ENCODE measurements at regions not wholly inside any gene's neighbourhood (a gene's known extent, or its start where the extent isn't known, plus 50 kb on each side); places are given as distances from the start of the nearest gene placed in this dataset.
A peak's percentile ranks its signal among the peaks of the same experiment; 100 is the strongest.
"Not testable (repeated sequence)": the region's sequence is repeated elsewhere in the genome, so short reads cannot be mapped to it uniquely, and the experiment has no call there.

DNA sequence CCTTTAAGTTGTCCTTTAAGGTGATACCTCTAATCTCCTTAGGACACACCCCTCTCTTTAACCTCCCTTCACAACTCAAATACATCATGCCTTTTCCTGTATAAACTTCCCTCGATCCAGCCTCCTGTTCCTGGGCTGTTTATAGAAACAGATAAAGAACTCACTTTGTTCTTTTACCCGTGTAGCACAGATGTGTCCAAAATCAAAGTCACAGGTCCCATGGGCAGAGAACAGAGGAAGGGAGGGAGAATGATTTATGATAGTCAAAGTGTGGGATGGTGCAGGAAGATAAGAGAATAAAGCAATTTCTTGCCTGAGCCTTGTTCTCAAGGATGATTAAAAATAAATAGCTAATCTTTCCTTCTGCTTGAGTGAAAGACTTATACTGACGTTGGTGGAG lies 50.3 kb upstream of the CABCOCO1 start:
- DNase-seq (ENCODE audit: low spot score in 2 of 2) (no peak), FAIRE-seq (no peak)

DNA sequence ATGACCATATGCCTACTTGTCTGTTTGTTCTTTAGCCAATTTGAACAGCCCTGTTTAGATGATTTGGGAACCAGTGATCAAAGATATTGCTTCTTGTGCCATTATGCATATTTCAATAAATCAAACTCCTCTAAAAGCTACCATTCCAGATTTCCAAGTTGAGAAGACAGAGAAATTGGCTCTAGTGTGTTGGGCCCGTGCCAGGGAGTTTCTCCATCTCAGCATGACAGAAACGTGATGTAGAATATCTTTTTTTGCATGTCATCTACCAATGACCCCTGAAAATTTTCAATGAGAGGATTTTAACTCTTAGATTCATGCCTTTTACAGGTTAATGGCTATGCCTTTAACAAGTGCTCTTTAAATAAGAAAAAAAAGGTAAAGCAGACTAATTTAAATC lies 50.7 kb upstream of the CABCOCO1 start:
- DNase-seq (ENCODE audit: low spot score in 2 of 2): no peak
- FAIRE-seq: no peak

DNA sequence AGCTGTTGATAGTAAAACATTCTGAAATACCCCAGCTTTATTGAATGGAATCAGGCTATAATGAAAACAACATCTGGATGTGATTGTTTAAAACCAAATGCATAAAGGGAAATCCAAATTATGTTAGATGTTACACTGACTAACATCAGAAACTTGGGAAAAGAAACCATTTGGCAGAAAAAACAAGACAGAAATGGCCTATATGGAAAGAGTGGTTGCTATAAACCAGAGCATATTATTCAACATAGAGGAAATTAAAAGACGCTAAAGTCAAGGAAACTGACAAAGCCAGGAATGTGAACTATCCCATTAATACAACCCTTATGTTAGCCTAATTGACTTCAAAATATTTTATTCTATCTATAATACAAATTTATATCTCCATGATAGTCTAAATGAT lies 53.0 kb upstream of the CABCOCO1 start:
- FAIRE-seq: no peak
- DNase-seq (ENCODE audit: low spot score in 2 of 2): no peak

DNA sequence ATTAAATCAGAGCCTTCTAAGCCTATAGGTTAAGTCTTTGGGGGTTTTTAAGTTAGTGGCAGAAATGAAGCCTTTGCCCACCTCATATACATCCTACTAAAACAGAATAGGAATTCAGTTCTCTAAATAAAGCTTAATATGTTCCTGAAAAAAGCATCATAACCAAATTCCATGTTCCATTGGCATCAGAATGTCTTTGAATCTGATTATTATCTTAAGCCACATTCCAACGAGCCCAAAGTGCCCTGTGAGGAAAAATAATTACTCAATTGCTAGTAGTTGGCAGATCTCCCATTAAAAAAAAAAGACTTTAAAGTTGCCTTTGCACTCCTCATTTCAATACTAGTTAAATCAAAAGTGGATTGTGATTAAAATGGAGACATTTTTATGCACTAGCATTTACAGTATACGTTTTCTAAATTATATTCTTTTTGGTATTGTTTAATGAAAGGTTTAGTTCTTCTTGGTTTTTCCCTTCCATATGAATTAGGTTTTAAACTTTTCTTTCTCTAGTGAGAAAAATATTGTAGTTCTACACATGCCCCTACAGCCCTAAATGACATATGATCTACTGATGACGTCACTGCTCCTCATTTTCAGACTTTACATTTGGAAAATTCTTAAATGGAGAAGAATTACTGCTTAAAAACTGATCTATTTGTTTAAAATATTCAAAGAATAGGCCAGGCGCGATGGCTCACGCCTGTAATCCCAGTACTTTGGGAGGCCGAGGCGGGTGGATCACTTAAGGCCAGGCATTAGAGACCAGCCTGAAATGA lies 54.3 kb upstream of the CABCOCO1 start:
- no peak for DNase-seq (ENCODE audit: low spot score in 2 of 2)
- FAIRE-seq: no peak

DNA sequence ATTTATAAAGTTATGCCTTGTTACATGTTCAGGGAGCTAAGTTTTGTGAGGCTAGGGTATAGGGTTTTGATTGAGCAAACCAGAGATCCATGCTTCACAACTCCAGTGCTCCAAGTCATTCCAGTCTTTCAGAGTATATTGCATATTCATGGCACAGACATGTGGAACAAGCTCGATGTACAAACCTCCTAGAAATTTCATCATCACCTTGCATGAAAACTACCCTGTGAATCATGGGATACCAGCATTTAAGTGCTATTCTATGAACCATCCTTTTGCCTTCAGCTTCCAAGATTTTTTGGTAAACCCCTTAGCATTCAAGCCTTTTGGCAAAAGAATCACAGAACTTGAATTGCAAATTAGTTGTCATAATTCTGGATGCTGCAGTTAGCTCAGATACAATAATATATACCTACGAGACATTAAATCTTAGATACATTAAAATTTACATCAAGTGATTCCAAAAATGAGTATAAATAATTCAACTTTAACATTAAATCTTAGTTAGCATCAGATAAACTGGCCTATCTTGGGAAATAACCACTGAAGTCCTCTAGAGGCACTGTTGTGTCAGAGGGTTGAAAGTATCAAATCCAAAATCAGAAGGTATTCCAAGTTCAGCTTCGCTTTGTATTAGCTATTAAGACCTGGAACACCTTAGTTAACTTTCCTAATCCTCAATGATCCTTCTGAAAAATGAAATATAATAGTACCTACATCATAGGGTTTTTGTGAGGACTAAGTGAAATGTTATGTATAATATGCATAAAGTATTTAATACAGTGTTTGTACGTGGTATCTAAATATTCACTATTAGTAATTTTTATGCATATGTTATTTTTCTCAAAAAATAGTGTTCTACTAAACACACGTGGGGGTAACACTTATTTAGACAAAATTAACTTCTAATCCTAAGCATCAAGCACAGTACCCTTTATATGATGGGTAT lies 55.5 kb upstream of the CABCOCO1 start:
- no peak for DNase-seq (ENCODE audit: low spot score in 2 of 2)
- no peak for FAIRE-seq

DNA sequence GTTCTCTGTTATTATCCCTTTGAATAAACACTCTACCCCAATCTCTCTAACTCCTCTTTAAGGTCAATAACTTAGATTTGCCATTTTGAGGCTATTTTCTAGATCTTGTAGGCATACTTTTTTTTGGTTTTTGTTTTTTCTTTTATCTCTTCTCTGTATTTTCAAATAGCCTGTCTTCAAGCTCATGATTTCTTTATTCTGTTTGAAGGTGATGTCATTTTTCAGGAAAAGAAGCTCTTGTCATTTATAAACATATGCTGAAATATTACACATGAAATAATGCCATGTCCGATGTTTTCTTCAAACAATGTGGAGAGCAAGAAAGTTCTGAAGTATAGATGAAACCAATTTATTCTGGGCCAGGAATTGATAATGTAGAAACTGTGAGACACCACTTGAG lies 57.5 kb upstream of the CABCOCO1 start:
- FAIRE-seq: no peak
- DNase-seq (ENCODE audit: low spot score in 2 of 2): no peak

DNA sequence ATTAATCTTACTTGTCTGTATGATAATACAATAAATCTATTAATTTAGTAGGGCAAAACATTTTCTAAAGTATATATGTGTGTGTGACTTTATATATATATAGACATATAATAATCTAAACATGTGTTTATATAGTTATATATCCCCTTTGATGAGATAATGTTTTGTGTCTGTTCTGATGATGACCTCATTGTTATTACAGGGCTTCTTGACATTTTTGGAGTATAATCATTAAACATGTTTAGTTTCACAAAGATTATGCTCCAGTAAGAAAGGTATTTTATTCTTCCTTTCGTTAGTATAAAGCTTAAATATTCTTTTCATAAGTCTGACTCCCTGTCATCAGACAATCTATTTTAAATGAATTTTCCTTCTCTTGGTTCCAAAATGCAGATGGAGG lies 62.3 kb upstream of the CABCOCO1 start:
- peak; percentile 36 for FAIRE-seq
- DNase-seq (ENCODE audit: low spot score in 2 of 2): no peak

DNA sequence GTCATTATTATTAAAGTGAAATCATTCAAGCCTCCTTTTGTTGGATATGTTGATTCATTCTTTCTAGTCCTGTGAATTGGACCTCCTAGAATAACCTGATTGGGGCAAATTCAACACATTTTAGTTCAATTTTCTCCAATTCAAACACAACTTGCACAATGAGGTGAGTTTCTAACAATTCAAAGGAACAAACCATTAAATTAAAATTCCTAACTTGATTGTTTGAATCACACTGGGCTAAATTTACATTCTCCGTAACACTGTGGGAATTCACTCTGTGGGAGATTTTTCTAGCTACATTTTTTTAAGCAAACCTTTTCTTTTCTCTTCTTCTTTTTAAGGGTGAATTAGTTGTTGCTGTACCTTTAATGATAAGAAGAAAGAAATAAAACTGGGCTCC lies 68.3 kb upstream of the CABCOCO1 start:
- DNase-seq (ENCODE audit: low spot score in 2 of 2) (no peak), FAIRE-seq (no peak)

DNA sequence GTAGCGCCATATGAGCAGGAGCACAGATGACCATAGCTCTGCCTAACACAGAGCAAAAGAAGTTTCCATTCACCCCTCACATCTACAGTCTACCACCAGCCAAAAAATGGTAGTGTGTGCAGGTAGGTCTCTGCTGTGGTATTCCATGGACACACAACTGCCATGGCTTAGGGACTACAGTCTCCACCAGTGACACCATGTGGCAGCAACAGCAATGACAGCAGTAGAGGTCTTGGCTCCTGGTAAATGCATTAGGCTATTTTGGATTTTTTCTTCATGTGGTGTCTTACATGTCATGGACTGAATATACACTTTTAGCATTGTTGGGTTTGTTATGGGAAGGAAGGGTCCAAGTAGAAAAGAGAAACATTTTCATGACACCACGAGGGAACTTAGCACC lies 70.1 kb upstream of the CABCOCO1 start:
- FAIRE-seq (no peak), DNase-seq (ENCODE audit: low spot score in 2 of 2) (no peak)

DNA sequence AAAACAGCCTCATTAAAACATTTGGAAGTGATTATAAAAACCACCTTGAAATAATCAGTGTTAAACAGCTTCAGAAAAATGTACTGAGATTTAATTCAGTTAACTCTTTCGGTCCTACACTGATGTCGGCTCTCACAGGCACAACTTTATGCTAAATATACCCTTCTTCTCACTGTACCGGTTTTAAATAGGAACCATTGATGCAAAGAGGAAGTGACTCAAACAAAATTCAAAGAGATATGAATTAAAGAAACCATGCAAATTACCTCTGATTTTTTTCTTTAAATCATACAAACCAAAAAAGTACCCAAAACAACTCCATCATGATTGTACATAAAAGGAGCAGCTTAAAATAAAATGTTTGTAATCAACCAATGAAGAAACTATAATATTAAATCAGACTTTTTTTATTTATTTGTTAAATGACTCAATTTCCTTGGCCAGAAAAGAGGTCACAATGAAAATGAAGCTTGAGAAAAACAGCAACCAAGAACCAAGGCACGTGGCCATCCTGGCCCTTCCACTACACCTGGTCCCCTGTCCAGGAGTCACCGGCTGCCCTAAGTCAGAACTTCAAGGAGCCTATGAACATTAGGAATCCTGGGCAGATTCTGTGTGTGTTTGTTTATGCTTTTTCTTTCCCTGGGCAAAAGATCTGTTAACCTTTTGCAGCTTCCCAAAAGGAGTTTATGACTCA lies 73.0 kb upstream of the CABCOCO1 start:
- no peak for DNase-seq (ENCODE audit: low spot score in 2 of 2)
- FAIRE-seq: no peak

DNA sequence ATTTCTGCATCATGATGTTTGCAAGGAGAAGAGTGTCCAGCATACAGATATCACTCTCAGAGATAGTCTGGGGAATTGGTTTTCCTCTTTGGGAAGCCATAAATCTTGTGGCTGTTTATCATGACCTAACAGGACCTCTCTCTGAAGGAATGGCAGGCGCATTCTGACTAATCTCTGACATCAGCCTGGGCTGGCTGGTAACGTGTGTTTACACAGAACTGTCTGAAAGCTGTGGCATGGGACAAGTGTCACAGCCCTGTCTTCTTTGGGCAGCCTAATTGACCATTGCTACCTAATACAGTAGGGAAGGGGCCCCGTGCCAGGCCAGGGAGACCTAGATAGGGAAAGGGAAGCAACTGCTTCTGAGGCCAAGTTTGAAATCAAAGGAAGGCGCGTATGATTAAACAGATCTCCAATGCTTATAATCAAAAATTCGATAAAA lies 73.9 kb upstream of the CABCOCO1 start:
- FAIRE-seq: no peak
- DNase-seq (ENCODE audit: low spot score in 2 of 2): no peak

DNA sequence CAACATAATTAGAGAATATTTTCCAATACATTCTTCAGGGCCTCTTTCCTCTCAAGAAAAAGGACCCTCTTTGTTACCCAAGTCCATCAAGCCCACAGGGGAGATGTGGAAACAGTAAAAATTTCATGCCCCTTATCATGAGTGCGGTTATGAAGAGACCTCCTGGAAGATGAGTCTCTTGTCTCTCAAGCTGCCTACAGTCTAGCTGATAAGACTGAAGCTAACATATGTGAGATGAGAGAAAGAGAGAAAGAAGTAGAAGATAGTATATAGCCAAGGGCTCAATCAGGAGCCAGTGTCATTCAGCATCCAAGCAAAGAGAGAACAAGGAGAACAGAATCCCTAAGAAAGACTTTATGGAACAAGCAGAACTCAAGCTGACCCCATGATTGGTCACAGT lies 75.9 kb upstream of the CABCOCO1 start:
- DNase-seq (ENCODE audit: low spot score in 2 of 2) (no peak), FAIRE-seq (no peak)

DNA sequence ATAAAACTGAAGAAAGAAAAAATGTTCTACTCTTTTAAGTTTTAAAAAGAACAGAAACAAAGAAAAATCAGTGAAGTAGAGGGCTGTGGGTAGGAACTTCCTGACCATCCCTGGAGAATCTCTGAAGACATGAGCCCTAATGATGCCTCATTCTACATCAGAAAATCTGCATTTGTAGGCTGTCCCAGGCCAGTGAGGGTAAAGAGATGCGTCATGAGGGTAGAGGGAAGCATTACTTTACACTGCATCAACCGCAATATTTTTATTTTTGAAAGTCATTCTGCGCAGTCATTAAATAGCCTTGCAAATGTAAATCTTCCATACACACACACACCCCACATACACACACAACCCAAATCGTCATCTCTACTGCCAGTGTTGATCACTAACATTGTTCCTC lies 82.1 kb upstream of the CABCOCO1 start:
- no peak for FAIRE-seq
- DNase-seq (ENCODE audit: low spot score in 2 of 2): no peak

DNA sequence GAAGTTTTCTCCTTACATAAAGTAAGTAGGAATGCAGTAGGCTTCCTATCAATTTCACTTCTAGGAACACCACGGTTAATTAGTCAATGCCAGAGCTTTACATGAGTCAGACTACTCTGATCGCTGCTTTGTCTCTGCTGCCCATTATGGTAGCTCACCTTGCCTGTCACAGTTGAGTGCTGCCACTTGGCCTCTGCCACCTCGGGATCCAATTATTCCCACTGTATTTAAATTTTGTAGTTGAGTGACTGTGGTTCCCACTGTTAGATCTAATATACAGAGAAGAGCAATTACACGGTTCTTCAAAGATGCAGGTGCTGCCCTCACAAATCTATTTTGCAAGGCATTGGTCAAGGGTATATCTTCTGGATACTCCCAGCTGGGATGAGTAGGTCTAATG lies 92.5 kb upstream of the CABCOCO1 start:
- FAIRE-seq; DNase-seq (ENCODE audit: low spot score in 2 of 2): not testable (repeated sequence)

DNA sequence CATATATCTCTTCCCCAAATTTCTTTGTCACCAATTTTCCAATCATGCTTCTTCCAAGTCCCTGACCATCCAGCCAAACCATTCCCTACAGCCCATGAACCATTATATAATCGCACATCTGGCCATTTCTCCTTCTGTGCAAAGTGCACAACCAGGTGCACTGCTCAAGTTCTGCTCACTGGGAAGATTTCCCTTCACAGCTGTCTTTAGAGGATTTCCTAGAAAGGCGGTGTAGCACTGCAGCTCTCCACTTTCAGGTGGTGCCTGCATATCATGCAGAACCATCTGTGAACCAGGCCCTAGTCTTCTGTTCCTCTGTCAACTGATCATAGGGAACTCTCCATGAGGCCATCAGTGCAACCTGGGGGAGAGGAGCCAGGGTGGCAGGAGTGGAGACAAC lies 95.0 kb upstream of the CABCOCO1 start:
- FAIRE-seq (no peak), DNase-seq (ENCODE audit: low spot score in 2 of 2) (no peak)

DNA sequence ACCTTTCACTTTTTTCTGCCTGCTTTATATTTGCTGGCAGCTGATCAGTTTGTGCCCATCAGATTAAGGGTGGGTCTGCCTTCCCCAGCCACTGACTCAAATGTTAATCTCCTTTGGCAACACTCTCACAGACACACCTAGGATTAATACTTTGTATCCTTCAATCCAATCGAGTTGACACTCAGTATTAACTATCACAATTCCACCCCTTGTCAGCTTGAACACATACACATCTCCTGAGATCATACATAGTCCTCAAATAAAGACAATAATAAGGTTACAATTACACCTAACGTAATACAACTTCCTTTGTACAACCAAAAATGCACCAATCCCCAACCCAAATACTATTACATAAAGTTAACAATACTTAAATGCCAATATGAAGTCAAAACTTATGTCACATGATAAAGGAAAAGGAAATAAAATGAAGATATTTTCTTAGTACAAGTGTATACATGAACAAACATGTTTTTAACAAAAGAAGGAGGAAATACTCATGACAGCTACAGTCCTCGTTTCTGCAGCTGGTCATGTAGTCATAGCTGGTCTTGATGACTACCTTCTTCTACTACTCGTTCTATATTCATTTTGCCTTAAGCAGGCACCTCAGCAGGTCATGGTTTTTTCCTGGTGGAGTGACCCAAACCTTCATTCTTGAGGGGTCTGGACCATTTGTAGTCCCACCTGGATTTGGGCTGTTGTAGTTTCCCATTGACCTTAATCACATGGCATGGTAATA lies 96.7 kb upstream of the CABCOCO1 start:
- FAIRE-seq (no peak), DNase-seq (ENCODE audit: low spot score in 2 of 2) (no peak)

DNA sequence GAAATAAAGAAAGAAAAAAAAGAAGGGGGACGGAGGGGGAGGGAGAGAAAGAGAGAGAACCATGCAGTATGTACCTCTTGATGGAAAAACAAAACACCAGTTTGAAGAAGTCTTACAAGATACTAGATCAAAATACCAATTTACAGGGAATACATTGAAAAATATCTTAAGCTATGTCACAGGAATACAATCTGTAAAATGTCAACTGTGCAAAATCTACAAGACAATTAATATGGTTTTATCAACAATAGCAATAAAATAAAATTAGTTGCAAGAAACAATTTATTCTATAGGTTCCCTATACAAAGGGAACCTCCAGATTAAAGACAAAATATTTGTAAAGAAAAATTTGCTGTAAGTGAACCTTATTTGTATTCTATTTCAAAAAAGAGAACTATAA lies 98.3 kb upstream of the CABCOCO1 start:
- FAIRE-seq (no peak), DNase-seq (ENCODE audit: low spot score in 2 of 2) (no peak)

DNA sequence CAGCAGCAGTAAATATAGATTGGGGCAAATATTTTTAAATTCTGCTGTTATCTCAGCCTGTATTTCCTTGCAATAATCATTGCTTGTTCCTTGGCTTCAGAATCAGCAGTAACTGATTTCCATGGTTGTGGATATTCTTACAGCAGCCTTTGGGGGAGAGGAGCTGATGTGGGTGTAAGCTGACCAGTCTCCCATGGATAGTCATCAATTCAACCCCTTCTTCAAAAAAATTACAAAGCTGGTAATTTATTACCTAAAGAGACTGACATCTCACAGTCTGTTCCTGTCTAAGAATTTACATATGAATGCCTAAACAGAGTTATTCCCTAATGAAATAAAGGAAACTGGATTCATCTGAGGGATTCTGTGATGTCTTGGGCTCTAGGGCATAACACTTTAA lies 103.1 kb upstream of the CABCOCO1 start:
- no peak for FAIRE-seq

DNA sequence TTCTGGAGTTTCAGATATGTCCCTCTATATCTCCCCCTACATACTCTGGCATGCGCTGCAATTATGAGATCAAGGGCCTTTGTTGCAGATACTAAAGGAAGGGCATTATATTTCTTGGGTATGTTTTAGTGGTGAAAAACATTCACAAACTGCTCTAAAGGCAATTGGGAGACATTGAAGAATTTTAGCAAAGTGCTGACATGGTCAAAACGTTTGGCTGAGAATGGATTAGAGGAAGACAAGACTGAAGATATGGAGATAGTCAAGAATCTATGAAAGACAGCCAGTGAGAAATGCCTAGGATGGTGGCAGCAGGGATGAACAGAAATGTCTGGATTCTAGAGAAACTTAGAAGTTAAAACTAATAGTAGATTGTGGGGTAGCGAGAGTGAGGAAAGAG lies 104.5 kb upstream of the CABCOCO1 start:
- FAIRE-seq: no peak
- no peak for DNase-seq (ENCODE audit: low spot score in 2 of 2)

More for the DNA sequence above, 103.1 kb upstream of the CABCOCO1 start:
- no peak for DNase-seq (ENCODE audit: low spot score in 2 of 2)

DNA sequence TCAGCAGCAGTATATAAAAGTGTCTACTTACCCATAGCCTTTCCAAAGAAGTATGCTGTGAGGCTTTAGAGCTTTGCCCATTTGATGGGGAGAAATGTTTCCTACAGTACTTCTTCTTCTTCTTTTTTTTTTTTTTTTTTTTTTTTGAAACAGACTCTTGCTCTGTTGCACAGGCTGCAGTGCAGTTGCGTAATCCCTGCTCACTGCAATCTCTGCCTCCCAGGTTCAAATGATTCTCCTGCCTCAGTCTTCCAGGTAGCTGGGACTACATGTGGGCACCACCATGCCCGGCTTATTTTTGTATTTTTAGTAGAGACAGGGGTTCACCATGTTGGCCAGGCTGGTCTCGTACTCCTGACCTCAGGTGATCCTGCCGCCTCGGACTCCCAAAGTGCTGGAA lies 101.7 kb upstream of the TMEM26 start:
- FAIRE-seq: no peak
- DNase-seq (ENCODE audit: low spot score in 2 of 2): no peak

All from frontal cortex (tissue), 3 donors.